Endodermal cell (in vitro differentiated cells): ENCODE measurements at regions not wholly inside any gene's neighbourhood (a gene's known extent, or its start where the extent isn't known, plus 50 kb on each side); places are given as distances from the start of the nearest gene placed in this dataset.
"Not testable (repeated sequence)": the region's sequence is repeated elsewhere in the genome, so short reads cannot be mapped to it uniquely, and the experiment has no call there.

Experiments
- DNase-seq: peaks from one replicate; pipeline ENCODE4 v3.0.0-alpha.2; 2017
- H3K27ac ChIP-seq: 2 replicates; pipeline ENCODE4 v1.5.1; 2013; ENCODE audit warnings: mild to moderate bottlenecking, low read depth, low read length, moderate library complexity
- H3K27me3 ChIP-seq: 2 replicates; pipeline ENCODE4 v1.6.1; 2013; ENCODE audit warnings: mild to moderate bottlenecking, low read length, moderate library complexity; ENCODE audit not compliant: insufficient read depth, control insufficient read depth, poor library complexity, severe bottlenecking
- H3K36me3 ChIP-seq: 2 replicates; pipeline ENCODE4 v1.7.0; 2013; ENCODE audit warnings: mild to moderate bottlenecking, low read length, moderate library complexity; ENCODE audit not compliant: control insufficient read depth, insufficient read depth
- H3K4me1 ChIP-seq: one replicate; pipeline ENCODE4 v1.7.0; 2013; ENCODE audit warnings: low read length; ENCODE audit not compliant: control insufficient read depth, insufficient read depth
- H3K4me3 ChIP-seq: 2 replicates; pipeline ENCODE4 v1.5.1; 2013; ENCODE audit warnings: mild to moderate bottlenecking, low read length, moderate library complexity
- H3K9ac ChIP-seq: 2 replicates; pipeline ENCODE4 v1.6.1; 2013; ENCODE audit warnings: mild to moderate bottlenecking, low read length, moderate library complexity; ENCODE audit not compliant: poor library complexity, severe bottlenecking; ENCODE audit errors: extremely low read depth
- H3K9me3 ChIP-seq: 2 replicates; pipeline ENCODE4 v1.6.1; 2013; ENCODE audit warnings: mild to moderate bottlenecking, low read length, moderate library complexity; ENCODE audit not compliant: control insufficient read depth
- H3K27ac Mint-ChIP-seq: 2 replicates; pipeline ENCODE4 v1.8.0; 2020; ENCODE audit warnings: mixed read lengths
- H3K27me3 Mint-ChIP-seq: 2 replicates; pipeline ENCODE4 v1.8.0; 2021; ENCODE audit warnings: mild to moderate bottlenecking, mixed read lengths; ENCODE audit not compliant: insufficient read depth
- H3K36me3 Mint-ChIP-seq: 2 replicates; pipeline ENCODE4 v1.8.0; 2020; ENCODE audit warnings: low read depth, mixed read lengths
- H3K4me1 Mint-ChIP-seq: 2 replicates; pipeline ENCODE4 v1.8.0; 2020; ENCODE audit warnings: mixed read lengths
- H3K4me3 Mint-ChIP-seq: 2 replicates; pipeline ENCODE4 v1.8.0; 2020; ENCODE audit warnings: mild to moderate bottlenecking, moderate library complexity, mixed read lengths
- H3K9me3 Mint-ChIP-seq: 2 replicates; pipeline ENCODE4 v1.8.0; 2020; ENCODE audit warnings: mild to moderate bottlenecking, mixed read lengths
- WGBS, 2 experiments: methylation state at CpG; one replicate each; pipeline versions ENCODE4 v1.1.5 to v1.1.7; 2013; ENCODE audit warnings: missing lambda C conversion rate in 2 of 2, mixed read lengths in 1 of 2; ENCODE audit not compliant: insufficient coverage in 1 of 2, insufficient read length in 1 of 2; 5-methylcytosine and 5-hydroxymethylcytosine counted together
- TF ChIP-seq, protein P1 (sequence below): fragments of 200-600 bp; sonication (generic); conservative IDR thresholded peaks from 2 replicates; pipeline ENCODE4 v1.5.0; 2021; ENCODE audit warnings: antibody characterized with exemption, mild to moderate bottlenecking

- Histone ChIP-seq H3K36me3 (no peaks in the 10 kb centered on the region), H3K4me3 (no peak overlapping the region), H3K27me3 (no peaks in the 10 kb centered on the region), H3K9ac (no peak overlapping the region), H3K4me1 (no peaks in the 10 kb centered on the region), H3K9me3 (peaks cover 78% of the 10 kb centered on the region), H3K27ac (no peak overlapping the region)
- Mint-ChIP-seq H3K4me3 (no peak overlapping the region), H3K4me1 (no peaks in the 10 kb centered on the region), H3K27me3 (no peaks in the 10 kb centered on the region), H3K27ac (no peak overlapping the region), H3K36me3 (no peaks in the 10 kb centered on the region), H3K9me3 (peaks cover 40% of the 10 kb centered on the region)
- no peak for DNase-seq
- TF ChIP-seq, protein P1, sequence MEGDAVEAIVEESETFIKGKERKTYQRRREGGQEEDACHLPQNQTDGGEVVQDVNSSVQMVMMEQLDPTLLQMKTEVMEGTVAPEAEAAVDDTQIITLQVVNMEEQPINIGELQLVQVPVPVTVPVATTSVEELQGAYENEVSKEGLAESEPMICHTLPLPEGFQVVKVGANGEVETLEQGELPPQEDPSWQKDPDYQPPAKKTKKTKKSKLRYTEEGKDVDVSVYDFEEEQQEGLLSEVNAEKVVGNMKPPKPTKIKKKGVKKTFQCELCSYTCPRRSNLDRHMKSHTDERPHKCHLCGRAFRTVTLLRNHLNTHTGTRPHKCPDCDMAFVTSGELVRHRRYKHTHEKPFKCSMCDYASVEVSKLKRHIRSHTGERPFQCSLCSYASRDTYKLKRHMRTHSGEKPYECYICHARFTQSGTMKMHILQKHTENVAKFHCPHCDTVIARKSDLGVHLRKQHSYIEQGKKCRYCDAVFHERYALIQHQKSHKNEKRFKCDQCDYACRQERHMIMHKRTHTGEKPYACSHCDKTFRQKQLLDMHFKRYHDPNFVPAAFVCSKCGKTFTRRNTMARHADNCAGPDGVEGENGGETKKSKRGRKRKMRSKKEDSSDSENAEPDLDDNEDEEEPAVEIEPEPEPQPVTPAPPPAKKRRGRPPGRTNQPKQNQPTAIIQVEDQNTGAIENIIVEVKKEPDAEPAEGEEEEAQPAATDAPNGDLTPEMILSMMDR: no peak
Observed at GRCh38 chr18:14964406-14964805, 216.4 kb downstream of the ANKRD30B start.

- H3K36me3 ChIP-seq, H3K4me1 ChIP-seq, H3K36me3 Mint-ChIP-seq, H3K4me1 Mint-ChIP-seq, H3K27me3 Mint-ChIP-seq, H3K4me3 Mint-ChIP-seq, H3K4me3 ChIP-seq, H3K27ac Mint-ChIP-seq, DNase-seq, H3K27me3 ChIP-seq, H3K27ac ChIP-seq, H3K9ac ChIP-seq: not testable (repeated sequence)
- H3K9me3 Mint-ChIP-seq: peaks cover 40% of the 10 kb centered on the region
- 80 to 96% methylated on average over 3 to 4 of the region's 4 CpGs for WGBS, 2 experiments
- peaks cover 75% of the 10 kb centered on the region for H3K9me3 ChIP-seq
Observed at GRCh38 chr18:14964976-14965375, 217.0 kb downstream of the ANKRD30B start.

- Mint-ChIP-seq H3K4me1 (no peaks in the 10 kb centered on the region), H3K27ac (no peak overlapping the region), H3K27me3 (no peaks in the 10 kb centered on the region), H3K9me3 (peaks cover 38% of the 10 kb centered on the region), H3K4me3 (no peak overlapping the region), H3K36me3 (no peaks in the 10 kb centered on the region)
- no peak for DNase-seq
- 77 to 80% methylated on average over 1 to 11 of the region's 11 CpGs for WGBS, 2 experiments
- no peaks in the 10 kb centered on the region for H3K27me3 ChIP-seq
- no peak overlapping the region for H3K4me3 ChIP-seq
- peaks cover 78% of the 10 kb centered on the region for H3K9me3 ChIP-seq
- TF ChIP-seq, protein P1: no peak
- H3K9ac ChIP-seq: no peak overlapping the region
- H3K4me1 ChIP-seq: no peaks in the 10 kb centered on the region
- no peaks in the 10 kb centered on the region for H3K36me3 ChIP-seq
- H3K27ac ChIP-seq: no peak overlapping the region
Observed at GRCh38 chr18:14965553-14965952, 217.6 kb downstream of the ANKRD30B start.

DNA sequence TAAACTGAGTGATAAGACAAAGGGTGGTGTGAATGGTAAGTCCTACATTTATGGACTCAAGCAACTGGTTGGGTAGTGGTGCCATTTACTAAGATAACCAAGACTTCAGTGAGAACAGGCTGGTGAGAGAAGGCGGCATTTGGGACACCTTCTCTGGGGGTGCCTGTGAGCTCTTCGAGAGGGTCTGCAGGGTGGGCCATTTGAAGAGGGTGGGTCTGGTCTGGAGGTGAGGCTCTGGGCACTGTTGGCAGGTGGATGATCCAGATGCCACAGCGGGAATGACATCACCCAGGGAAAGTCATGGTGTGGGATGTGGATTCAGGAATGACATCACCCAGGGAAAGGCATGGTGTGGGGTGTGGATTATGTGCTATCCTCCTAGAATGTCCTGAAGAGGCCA lies 219.3 kb downstream of the ANKRD30B start:
- not testable (repeated sequence) for H3K27ac ChIP-seq, H3K4me1 Mint-ChIP-seq, H3K36me3 ChIP-seq, H3K9ac ChIP-seq, H3K4me1 ChIP-seq, H3K27me3 ChIP-seq, H3K27ac Mint-ChIP-seq, H3K36me3 Mint-ChIP-seq, H3K4me3 ChIP-seq, DNase-seq, H3K4me3 Mint-ChIP-seq, H3K27me3 Mint-ChIP-seq
- WGBS, 2 experiments: 79% methylated on average over 3 of the region's 3 CpGs; no CpG with 5 or more reads in 1 of the 2 experiments
- peaks cover 38% of the 10 kb centered on the region for H3K9me3 Mint-ChIP-seq
- peaks cover 83% of the 10 kb centered on the region for H3K9me3 ChIP-seq
